ENCODE measurements at regions not wholly inside any gene's neighbourhood (a gene's known extent, or its start where the extent isn't known, plus 50 kb on each side); places are given as distances from the start of the nearest gene placed in this dataset.
A peak's percentile ranks its signal among the peaks of the same experiment; 100 is the strongest.

- WGBS (ENCODE audit: insufficient coverage, insufficient replicate concordance, low lambda C conversion rate, missing lambda C conversion rate): 22% methylated on average over 8 of the region's 8 CpGs
- Histone ChIP-seq H3K27ac (ENCODE audit: control insufficient read depth, insufficient read depth) (peak overlapping the region; percentile 33), H3K4me3 (no peak overlapping the region), H3K36me3 (ENCODE audit: control insufficient read depth in 2 of 2, insufficient read depth in 2 of 2, low read length in 1 of 2) (no peaks in the 10 kb centered on the region), H4K20me1 (ENCODE audit: control insufficient read depth, insufficient read depth) (no peaks in the 10 kb centered on the region), H2AFZ (ENCODE audit: control insufficient read depth, low read depth, low read length) (no peak overlapping the region; the same call in 1 of the 2 replicates), H3K27me3 (replicated peaks in 1 of 2; ENCODE audit: control insufficient read depth in 2 of 2, insufficient read depth in 2 of 2, low read length in 1 of 2) (no peaks in the 10 kb centered on the region), H3K9ac (ENCODE audit: control insufficient read depth, insufficient read depth, low read length) (no peak overlapping the region), H3K79me2 (ENCODE audit: control insufficient read depth, insufficient read depth, low read length) (no peaks in the 10 kb centered on the region), H3K4me2 (ENCODE audit: control insufficient read depth, insufficient read depth) (peak overlapping the region; percentile 38; the same call in 1 of the 2 replicates), H3K9me3 (replicated peaks; ENCODE audit: control insufficient read depth, insufficient read depth, low read length) (no peaks in the 10 kb centered on the region; the same call in 2 of the 3 replicates), H3K4me1 (ENCODE audit: control insufficient read depth, insufficient read depth, low read length) (peaks cover 22% of the 10 kb centered on the region)
- in situ Hi-C loops (cut with MboI) (no loop called here), intact Hi-C loops (cut with micrococcal nuclease; ENCODE audit: unreplicated experiment) (loop anchor here (1.0 kb wide), 1 partner anchor 72 kb away; no protein-coding TSS in a partner anchor)
- ChIA-PET RAD21 (ENCODE audit: unreplicated experiment) (interaction anchor here (1.0 to 3.0 kb wide), 7 partner anchors 15 to 277 kb away, joined by 3 to 20 read pairs (median 7); no protein-coding TSS in a partner anchor), SMC1A (ENCODE audit: uncharacterized antibody, unreplicated experiment) (interaction anchor here (0.6 to 3.9 kb wide), 24 partner anchors 9 to 1525 kb away, joined by 3 to 23 read pairs (median 4); no protein-coding TSS in a partner anchor), CTCF (interaction anchor here (1.0 to 2.1 kb wide), 11 partner anchors 9 to 164 kb away, joined by 3 to 11 read pairs (median 4); no protein-coding TSS in a partner anchor), POLR2A (interaction anchor here (0.5 to 1.3 kb wide), 5 partner anchors 13 to 67 kb away, joined by 3 read pairs; no protein-coding TSS in a partner anchor)
- no TSS peak for BruUV-seq (replicated peaks)
- DNase-seq (ENCODE audit: low read depth, low spot score): peak; percentile 47
- no peak for FAIRE-seq
- peak; percentile 92 for ATAC-seq
- peak; percentile 77; the same call in 1 of the 2 replicates for TF ChIP-seq DPF2 (IDR thresholded peaks at IDR 0.05)
- TF ChIP-seq NFIC (IDR thresholded peaks at IDR 0.05; ENCODE audit: low read depth, low read length): peak; percentile 69
- no peak for TF ChIP-seq HCFC1 (IDR thresholded peaks at IDR 0.05; ENCODE audit: low read length)
- TF ChIP-seq WRNIP1 (IDR thresholded peaks at IDR 0.05; ENCODE audit: borderline replicate concordance, low read depth, low read length): no peak
- TF ChIP-seq HSF1 (IDR thresholded peaks at IDR 0.05; ENCODE audit: low read depth, low read length): no peak
- no peak for TF ChIP-seq NRF1 (conservative IDR thresholded peaks at IDR 0.05; ENCODE audit: low read depth, low read length)
- no peak for TF ChIP-seq YBX1 (IDR thresholded peaks at IDR 0.05)
- no peak for TF ChIP-seq CHD2 (IDR thresholded peaks at IDR 0.05; ENCODE audit: borderline replicate concordance, low read depth, low read length)
- TF ChIP-seq ATF2 (IDR thresholded peaks at IDR 0.05; ENCODE audit: low read length): peak; percentile 52; the same call in 1 of the 2 replicates
- TF ChIP-seq SMAD5 (IDR thresholded peaks at IDR 0.05; ENCODE audit: low read depth): no peak
- no peak for TF ChIP-seq PBX3 (IDR thresholded peaks at IDR 0.05; ENCODE audit: insufficient replicate concordance, low read depth, low read length)
- TF ChIP-seq BMI1 (IDR thresholded peaks at IDR 0.05; ENCODE audit: borderline replicate concordance): peak; percentile 35; the same call in 1 of the 2 replicates
- TF ChIP-seq, protein P1, sequence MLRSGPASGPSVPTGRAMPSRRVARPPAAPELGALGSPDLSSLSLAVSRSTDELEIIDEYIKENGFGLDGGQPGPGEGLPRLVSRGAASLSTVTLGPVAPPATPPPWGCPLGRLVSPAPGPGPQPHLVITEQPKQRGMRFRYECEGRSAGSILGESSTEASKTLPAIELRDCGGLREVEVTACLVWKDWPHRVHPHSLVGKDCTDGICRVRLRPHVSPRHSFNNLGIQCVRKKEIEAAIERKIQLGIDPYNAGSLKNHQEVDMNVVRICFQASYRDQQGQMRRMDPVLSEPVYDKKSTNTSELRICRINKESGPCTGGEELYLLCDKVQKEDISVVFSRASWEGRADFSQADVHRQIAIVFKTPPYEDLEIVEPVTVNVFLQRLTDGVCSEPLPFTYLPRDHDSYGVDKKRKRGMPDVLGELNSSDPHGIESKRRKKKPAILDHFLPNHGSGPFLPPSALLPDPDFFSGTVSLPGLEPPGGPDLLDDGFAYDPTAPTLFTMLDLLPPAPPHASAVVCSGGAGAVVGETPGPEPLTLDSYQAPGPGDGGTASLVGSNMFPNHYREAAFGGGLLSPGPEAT (IDR thresholded peaks at IDR 0.05; ENCODE audit: low read depth): peak; percentile 84
- TF ChIP-seq IRF4 (IDR thresholded peaks at IDR 0.05; ENCODE audit: low read depth, low read length): 0 out of 2 replicates have a peak, but pooled peaks have one; percentile 35
- TF ChIP-seq SKIL (IDR thresholded peaks at IDR 0.05; ENCODE audit: low read depth, poor library complexity, severe bottlenecking): peak; percentile 64
These were observed 167.3 kb downstream of the MREG start for GRCh38 chr2:215845839-215846586.
